GM19468 (cell line): ENCODE measurements at regions not wholly inside any gene's neighbourhood (a gene's known extent, or its start where the extent isn't known, plus 50 kb on each side); places are given as distances from the start of the nearest gene placed in this dataset.
"Not testable (repeated sequence)": the region's sequence is repeated elsewhere in the genome, so short reads cannot be mapped to it uniquely, and the experiment has no call there.

Source experiments
- ATAC-seq: cut with Tn5 transposase; IDR thresholded peaks from one replicate; pipeline ENCODE4 v1.9.1; 2021; ENCODE audit warnings: mild to moderate bottlenecking, moderate library complexity, moderate number of reproducible peaks; ENCODE audit not compliant: unreplicated experiment; ENCODE audit errors: extremely low read depth

DNA sequence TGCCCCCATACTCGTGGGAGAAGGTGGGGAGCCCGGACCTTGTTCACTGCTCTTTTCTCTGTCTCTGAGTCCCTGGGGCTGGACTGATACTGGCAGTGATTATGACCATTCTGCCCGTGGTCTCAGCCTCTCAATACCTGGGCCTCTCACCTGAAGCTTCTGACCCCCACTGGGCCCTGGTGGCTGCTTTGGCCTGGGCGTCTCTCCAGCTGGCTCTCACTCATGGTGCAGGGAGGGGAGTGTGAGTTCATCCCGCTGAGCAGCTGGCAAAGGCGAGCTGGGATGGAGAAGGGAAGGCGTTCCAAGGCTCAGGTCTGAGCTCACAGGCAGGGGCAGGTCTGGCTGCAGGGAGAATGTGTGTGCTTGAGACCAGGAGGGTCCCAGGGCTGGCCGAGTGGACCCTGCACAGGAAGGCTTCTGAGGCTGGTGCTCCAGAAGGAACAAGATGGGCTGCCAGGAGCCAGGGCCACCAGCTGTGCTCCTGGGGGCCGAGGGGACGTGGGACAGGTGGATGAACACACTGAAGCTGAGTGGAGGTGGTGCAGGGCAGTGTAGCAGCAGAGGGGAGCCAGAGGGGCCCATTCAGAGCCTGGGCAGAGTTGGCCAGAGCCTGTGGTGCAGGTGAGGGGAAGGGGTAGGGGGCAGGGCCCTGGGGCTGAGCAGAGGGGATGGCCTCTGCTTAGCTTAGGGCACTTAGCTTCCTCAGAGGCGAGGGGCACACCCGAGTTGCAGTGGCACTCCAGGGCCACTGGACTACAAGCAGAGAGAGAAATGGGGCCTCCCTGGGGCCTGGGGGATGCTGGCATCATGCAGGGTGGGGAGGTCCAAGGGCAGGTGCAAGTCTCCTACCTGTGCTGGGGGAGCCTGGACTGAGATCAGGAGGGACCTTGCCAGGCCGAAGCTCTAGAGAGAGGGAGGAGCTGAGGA is 122.5 kb downstream of the TMEM121 start:
- ATAC-seq, result not testable (repeated sequence)

DNA sequence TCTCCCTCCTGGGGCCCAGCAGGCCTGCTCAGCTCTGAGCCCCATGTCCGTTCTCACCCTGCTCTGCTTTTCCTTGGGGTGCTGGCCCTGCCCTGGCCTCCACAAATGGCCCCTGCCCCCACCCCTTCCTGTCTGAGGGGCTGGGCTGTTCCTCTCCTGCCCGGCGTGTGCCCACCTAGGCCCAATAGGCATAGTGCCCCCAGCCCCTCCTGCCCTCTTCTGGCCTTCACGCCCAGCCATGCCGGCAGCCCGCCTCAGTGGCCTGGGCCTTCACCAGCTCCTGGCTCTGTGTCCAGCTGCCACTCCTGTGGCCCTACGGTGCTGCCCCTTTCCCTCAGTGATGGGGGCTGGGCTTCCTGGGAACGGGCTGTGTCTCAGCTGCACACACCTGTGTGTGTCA is 125.9 kb downstream of the TMEM121 start:
- ATAC-seq, result not testable (repeated sequence)

DNA sequence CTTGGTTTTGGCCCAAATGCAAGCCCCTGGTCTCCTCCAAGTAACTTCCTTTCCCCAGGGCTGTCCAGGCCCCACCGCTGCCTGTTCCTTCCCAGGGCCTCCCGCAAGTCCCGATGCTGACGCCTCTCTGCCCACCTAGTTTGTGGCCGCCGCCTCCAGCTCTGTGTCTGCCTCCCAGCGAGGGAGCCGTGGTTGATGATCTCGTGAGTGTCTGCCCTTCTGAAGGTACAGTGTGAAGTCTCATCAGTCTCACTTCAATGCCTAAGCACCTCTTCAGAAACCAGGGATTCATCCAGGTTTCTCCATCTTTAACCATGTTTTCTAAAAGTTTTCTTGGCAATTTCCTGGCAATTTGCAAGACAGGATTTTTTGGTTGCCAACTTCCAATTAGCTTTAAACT is 127.5 kb downstream of the TMEM121 start:
- ATAC-seq, result not testable (repeated sequence)

DNA sequence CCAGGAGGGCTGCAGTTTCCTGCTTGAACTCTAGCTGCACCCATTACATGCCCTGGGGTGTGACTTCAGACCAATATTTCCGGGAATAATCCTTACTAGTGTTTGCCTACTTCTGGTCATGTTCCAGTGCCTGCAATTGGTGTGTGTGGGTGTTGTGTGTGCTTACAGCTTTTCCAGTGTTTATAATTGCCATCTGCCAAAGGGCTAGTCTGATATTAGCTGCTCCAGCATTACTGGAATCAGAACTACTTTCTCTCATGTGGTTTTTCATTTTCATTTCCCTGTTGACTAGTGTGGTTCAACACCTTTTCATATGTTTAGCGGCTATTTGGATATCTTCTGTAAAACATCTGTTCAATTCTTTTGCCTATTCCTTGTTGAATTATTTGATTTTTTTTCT is 132.9 kb downstream of the TMEM121 start:
- not testable (repeated sequence) for ATAC-seq

DNA sequence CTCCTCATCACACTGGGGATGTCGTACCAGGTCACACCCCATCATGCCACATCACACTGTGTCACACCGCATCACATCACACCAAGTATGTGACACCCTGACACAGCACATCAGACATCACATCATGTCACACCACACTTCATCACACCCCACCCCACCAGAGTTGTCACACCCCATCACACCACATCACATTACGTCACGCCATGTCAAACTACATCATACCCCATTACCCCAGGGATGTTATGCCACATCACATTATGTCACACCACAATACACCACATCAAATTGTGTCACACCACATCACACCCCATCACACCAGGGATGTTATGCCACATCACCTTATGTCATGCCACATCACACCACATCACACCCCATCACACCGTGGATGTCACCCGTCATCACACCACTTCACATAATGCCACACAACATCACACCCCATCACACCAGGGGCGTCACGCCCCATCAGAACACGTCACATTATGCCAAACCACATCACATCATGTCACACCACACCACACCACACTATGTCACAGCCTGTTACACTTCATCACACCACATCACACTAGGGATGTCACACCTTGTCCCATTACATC is 133.6 kb downstream of the TMEM121 start:
- ATAC-seq, result no peak

DNA sequence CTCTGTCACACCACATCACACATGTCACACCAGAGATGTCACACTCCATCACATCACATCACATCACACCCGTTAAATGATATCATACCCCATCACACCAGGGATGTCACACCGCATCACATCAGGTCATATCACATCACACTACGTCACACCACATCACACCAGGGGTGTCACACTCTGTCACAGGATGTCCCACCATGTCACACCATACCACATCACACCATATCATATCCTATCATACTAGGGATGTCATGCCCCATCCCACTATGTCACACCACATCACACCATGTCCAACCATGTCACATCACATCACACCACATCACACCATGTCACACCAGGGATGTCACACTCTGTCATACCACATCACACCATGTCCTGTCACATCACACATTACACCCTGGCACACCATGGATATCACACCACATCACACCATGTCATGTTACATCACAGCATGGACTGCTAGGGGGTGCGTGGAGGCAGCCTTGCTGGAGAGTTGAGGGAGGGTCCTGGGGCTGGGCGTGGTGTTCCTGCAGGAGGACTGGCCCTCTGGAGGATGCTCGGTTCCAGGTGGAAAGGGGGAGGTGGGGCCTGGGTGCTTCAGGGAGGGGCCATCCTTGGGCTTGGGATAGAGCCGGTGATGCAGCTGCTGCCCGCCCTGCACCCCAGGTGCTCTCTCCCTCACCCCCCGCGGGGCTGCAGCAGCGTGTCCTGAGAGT is 134.6 kb downstream of the TMEM121 start:
- no peak for ATAC-seq

DNA sequence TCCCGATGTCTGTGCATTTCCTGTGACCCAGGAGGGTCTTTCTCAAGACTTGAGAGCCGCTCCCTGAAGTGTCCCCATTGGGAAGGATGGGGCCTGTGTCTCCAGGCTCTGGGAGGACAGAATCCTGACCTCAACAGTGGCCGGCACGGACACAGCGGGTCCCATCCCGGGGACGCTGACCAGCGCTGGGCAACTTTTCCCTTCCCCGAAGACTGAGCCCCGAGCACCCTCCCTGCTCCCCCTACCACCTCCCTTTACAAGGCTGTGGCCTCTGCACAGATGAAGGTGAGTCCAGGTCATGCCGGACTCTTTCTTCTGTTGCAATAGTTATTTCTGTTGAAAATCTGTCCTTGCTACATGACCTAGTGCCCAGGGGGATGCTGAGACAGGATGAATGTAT is 135.7 kb downstream of the TMEM121 start:
- not testable (repeated sequence) for ATAC-seq

DNA sequence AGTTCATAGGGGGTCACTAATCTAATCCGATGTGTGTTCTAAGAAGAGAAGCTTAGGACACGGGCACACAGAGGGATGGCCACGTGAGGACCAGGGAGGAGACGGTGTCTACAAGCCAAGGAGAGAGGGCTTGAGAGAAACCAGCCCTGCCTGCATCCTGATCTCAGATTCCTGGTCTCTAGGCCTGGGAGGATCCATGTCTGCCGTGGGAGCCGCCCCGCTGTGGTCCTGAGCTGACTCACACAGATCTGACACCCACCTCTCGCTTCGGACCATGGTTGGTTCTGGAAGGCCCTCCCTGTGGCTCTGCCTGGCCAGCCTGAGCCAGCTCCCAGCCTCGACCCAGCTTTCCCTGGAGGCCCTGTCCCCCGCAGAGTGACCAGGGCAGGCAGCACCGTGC is 136.2 kb downstream of the TMEM121 start:
- not testable (repeated sequence) for ATAC-seq

DNA sequence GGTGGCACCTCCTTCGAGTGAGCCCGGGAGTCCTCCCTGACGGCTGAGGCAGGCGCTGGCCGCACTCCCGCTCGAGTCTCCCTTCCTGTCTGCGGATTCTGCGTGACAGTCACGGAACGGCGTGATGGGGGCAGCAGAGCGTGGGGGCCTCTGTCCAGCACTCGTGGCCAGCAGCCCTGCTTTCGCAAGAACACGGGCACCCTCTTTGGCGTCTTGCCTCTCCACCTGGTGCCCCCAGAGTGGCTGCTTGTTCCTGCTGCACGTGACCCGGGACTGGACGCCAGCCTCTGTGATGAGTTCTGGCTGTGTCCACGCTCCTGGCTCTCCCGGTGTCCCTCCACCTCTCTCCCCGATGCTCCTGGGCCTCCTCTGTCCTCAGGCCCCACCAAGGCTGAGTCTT is 136.9 kb downstream of the TMEM121 start:
- ATAC-seq, result not testable (repeated sequence)

DNA sequence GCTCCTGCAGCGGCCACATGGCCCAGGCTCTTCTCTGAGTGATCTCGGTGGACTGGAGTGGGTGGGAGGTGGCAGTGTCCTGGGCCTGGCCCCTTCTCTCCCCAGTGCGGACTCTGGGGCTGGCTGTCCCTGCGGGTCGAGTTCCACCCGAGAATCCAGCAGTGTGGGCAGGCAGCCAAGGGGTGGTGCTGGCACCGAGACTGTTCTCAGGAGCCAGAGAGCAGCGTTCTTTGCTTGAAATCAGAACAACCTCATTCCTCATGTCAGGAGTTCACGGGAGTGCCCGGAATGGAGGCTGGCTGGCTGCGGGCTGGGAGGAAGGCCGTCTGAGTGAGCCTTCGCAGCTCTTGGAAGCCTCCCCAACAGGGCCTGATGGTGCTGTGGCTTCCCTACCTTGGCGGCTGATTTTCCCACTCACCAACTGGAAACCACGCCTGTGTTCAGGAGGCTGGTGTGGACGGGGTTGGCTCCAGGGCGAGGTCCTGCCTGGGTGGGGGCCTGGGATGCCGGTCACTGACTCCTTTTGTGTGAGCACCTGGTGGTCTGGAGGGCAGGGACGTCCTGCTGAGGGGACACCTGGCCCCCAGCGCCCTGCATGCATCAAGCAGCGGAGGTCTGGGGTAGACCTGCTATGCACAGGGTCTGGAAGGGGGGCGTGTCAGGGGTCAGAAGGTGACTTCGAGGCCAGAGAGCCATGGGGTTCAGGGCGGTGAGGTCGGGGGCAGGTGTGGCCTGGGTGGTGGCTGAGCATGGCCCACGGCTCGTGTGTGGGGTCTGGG is 137.6 kb downstream of the TMEM121 start:
- ATAC-seq, result not testable (repeated sequence)

DNA sequence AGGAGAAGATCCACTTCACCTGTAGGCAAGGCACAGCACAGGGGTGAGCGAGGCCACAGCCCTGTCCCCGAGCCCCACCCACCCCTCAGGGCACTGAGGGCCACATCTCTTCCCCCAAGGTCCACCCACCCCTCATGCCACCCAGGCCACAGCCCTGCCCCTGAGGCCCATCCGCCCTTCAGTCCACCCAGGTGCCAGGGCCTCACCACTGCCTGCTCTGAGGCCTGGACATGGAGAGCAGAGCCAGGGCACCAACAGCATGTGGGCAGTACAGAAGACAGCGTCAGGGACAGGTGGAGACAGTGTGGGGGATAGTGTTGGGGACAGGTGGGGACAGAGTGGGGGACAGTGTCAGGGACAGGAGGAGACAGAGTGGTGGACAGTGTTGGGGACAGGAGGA is 138.3 kb downstream of the TMEM121 start:
- ATAC-seq, result no peak

DNA sequence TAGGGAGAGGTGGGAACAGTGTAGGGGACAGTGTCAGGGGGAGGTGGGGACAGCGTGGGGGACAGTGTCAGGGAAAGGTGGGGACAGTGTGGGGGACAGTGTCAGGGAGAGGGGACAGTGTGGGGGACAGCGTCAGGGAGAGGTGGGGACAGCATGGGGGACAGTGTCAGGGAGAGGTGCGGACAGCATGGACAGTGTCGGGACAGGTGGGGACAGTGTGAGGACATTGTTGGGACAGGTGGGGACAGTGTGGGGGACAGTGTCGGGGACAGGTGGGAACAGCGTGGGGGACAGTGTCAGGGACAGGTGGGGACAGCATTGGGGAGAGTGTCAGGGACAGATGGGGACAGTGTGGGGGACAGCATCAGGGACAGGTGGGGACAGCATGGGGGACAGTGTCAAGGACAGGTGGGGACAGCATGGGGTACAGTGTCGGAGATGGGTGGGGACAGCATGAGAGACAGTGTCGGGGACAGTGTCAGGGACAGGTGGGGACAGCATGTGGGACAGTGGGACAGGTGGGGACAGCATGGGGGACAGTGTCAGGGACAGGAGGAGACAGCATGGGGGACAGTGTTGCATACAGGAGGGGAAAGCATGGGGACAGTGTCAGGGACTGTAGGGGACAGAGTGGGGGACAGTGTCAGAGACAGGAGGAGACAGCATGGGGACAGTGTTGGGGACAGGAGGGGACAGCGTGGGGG is 139.0 kb downstream of the TMEM121 start:
- ATAC-seq, result no peak

DNA sequence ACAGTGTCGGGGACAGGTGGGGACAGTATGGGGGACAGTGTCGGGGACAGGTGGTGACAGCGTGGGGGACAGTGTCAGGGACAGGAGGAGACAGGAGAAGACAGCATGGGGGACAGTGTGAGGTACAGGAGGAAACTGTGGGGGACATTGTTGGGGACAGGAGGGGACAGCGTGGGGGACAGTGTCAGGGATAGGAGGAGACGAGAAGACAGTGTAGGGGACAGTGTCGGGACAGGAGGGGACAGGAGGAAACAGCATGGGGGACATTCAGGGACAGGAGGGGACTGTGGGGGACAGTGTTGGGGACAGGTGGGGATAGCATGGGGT is 139.5 kb downstream of the TMEM121 start:
- ATAC-seq, result no peak

DNA sequence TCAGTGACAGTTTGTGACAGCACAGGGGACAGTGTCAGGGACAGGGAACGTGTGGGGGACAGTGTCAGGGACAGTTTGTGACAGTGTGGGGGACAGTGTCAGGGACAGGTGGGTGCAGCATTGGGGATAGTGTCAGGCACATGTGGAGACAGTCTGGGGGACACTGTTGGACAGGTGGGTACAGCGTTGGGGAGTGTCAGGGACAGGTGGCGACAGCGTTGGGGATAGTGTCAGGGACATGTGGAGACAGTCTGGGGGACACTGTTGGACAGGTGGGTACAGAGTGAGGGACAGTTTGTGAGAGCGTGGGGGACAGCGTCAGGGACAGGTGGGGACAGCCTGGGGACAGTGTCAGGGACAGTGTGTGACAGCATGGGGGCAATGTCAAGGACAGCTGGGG is 140.0 kb downstream of the TMEM121 start:
- ATAC-seq, result no peak

DNA sequence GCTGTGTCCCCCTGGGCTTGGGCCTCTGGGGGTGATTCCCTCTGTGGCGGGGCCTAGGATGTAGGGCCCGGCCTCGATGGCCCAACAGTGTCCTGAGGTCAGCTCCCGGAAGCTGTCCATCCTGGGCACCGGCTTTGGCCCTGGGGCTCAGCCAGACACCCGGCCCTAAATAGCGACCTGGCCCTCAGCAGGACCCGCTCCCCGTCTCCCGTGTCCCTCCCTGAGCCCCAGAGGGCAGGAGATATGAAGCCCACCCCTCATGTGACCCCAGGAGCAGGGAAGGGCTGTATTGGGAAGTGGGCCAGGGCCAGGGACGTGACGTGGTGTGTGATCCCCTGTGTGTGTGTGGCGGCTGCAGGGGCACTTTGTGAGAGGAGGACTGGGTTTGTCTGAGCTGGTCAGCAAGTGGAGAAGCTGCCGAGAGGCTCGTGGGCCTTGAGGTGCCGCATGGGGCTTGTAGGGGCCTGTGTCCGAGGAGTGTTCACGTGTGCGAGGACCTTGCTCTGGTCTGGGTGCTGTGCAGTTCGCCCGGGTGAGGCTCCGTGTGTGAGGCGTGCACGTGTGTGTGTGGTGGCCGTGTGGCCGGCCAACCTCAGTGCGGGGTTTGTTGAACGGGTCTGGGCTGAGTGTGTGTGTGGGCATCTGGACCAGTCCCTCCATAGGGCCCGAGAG is 140.7 kb downstream of the TMEM121 start:
- ATAC-seq, result not testable (repeated sequence)

DNA sequence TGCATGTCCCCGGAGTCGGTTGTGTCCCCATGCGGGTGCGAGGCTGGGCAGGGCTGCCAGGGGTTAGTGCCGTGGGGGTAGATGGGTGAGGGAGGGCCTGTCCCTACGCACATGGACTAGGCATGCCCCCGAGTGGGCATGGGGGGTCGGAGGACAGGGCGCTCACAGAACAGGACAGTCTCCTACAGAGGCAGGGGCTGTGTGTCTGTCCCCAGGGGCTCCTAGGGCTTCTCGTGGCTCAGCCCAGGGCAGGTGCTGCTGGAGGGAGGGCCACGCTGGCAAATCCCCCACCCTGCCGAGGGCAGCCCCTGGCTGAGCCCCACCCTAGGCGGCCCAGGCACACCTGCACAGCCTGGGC is 141.3 kb downstream of the TMEM121 start:
- not testable (repeated sequence) for ATAC-seq

DNA sequence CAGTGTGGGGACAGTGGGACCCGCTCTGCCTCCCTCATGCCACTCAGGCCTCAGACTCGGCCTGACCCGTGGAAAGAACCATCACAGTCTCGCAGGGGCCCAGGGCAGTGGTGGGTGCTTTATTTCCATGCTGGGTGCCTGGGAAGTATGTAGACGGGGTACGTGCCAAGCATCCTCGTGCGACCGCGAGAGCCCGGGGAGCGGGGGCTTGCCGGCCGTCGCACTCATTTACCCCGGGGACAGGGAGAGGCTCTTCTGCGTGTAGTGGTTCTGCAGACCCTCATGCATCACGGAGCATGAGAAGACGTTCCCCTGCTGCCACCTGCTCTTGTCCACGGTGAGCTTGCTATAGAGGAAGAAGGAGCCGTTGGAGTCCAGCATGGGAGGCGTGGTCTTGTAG is 141.6 kb downstream of the TMEM121 start:
- not testable (repeated sequence) for ATAC-seq

DNA sequence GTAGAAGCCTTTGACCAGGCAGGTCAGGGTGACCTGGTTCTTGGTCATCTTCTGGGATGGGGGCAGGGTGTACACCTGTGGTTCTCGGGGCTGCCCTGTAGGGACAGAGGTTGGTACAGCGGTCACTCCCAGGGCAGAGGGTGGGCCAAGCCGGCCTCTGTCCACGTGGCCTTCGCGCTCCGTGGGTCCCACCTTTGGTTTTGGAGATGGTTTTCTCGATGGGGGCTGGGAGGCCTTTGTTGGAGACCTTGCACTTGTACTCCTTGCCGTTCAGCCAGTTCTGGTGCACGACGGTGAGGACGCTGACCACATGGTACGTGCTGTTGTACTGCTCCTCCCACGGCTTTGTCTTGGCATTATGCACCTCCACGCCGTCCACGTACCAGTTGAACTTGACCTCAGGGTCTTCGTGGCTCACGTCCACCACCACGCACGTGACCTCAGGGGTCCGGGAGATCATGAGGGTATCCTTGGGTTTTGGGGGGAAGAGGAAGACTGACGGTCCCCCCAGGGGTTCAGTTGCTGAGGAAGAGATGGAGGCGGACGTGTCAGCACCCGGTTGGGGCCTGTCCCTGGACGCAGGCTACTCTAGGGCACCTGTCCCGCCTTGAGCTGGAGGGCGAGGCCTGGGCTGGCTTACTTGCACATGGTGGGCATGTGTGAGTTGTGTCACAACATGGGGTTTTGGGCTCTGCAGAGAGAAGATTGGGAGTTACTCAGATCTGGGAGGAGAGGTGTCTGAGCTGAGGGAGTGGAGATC is 142.3 kb downstream of the TMEM121 start:
- ATAC-seq, result not testable (repeated sequence)

DNA sequence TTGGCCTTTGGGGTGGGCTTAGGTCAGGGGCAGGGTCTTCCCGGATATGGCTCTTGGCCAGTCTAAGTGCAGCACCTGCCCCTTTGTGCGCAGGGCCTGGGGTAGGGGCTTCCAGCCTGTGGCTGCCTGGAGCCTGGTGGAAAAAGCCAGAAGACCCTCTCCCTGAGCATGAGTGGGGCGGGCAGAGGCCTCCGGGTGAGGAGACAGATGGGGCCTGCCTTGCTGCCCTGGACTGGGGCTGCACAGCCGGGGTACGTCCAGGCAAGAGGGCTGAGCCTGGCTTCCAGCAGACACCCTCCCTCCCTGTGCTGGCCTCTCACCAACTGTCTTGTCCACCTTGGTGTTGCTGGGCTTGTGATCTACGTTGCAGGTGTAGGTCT is 142.8 kb downstream of the TMEM121 start:
- not testable (repeated sequence) for ATAC-seq
